T-helper 1 cell treated with Interleukin-12 subunit alpha and Interleukin-12 subunit beta and Interleukin-4 antibody, amounts not matched to agents 30 μg/mL and 1 μg/mL, for 36 hours (primary cell): ENCODE measurements at regions not wholly inside any gene's neighbourhood (a gene's known extent, or its start where the extent isn't known, plus 50 kb on each side); places are given as distances from the start of the nearest gene placed in this dataset.

ENCODE experiments used
- H3K27ac Mint-ChIP-seq: one replicate; pipeline ENCODE4 v1.8.0; 2021; ENCODE audit warnings: mild to moderate bottlenecking, mixed read lengths
- H3K27me3 Mint-ChIP-seq: one replicate; pipeline ENCODE4 v1.8.0; 2021; ENCODE audit warnings: low read depth, mixed read lengths
- H3K36me3 Mint-ChIP-seq: one replicate; pipeline ENCODE4 v1.8.0; 2021; ENCODE audit warnings: low read depth, mixed read lengths
- H3K4me1 Mint-ChIP-seq: one replicate; pipeline ENCODE4 v1.8.0; 2021; ENCODE audit warnings: low read depth, mixed read lengths
- H3K4me3 Mint-ChIP-seq: one replicate; pipeline ENCODE4 v1.8.0; 2021; ENCODE audit warnings: mild to moderate bottlenecking, moderate library complexity, mixed read lengths
- H3K9me3 Mint-ChIP-seq: one replicate; pipeline ENCODE4 v1.8.0; 2021; ENCODE audit warnings: mixed read lengths

- Mint-ChIP-seq H3K27ac (no peak overlapping the region), H3K27me3 (peaks cover 20% of the 10 kb centered on the region), H3K4me1 (no peaks in the 10 kb centered on the region), H3K36me3 (no peaks in the 10 kb centered on the region), H3K9me3 (no peaks in the 10 kb centered on the region), H3K4me3 (no peak overlapping the region)
These were observed 272.8 kb downstream of the TLE3 start for GRCh38 chr15:69824877-69825406.

GRCh38 chr15:69825941-69826818 lies 271.5 kb downstream of the TLE3 start:
- Mint-ChIP-seq H3K4me3 (no peak overlapping the region), H3K4me1 (no peaks in the 10 kb centered on the region), H3K27me3 (peaks cover 23% of the 10 kb centered on the region), H3K27ac (no peak overlapping the region), H3K9me3 (no peaks in the 10 kb centered on the region), H3K36me3 (no peaks in the 10 kb centered on the region)

GRCh38 chr15:69826819-69827175 lies 270.9 kb downstream of the TLE3 start:
- no peak overlapping the region for H3K4me3 Mint-ChIP-seq
- H3K27ac Mint-ChIP-seq, result no peak overlapping the region
- no peaks in the 10 kb centered on the region for H3K36me3 Mint-ChIP-seq
- no peaks in the 10 kb centered on the region for H3K9me3 Mint-ChIP-seq
- peaks cover 29% of the 10 kb centered on the region for H3K27me3 Mint-ChIP-seq
- no peaks in the 10 kb centered on the region for H3K4me1 Mint-ChIP-seq

GRCh38 chr15:69827751-69828150 lies 270.0 kb downstream of the TLE3 start:
- no peak overlapping the region for H3K4me3 Mint-ChIP-seq
- no peaks in the 10 kb centered on the region for H3K4me1 Mint-ChIP-seq
- no peaks in the 10 kb centered on the region for H3K36me3 Mint-ChIP-seq
- H3K9me3 Mint-ChIP-seq, result no peaks in the 10 kb centered on the region
- peaks cover 30% of the 10 kb centered on the region for H3K27me3 Mint-ChIP-seq
- no peak overlapping the region for H3K27ac Mint-ChIP-seq

- H3K27ac Mint-ChIP-seq, result no peak overlapping the region
These were observed 269.4 kb downstream of the TLE3 start for GRCh38 chr15:69828181-69828828.

GRCh38 chr15:69829974-69830373 lies 267.7 kb downstream of the TLE3 start:
- Mint-ChIP-seq H3K4me3 (no peak overlapping the region), H3K9me3 (no peaks in the 10 kb centered on the region), H3K4me1 (no peaks in the 10 kb centered on the region), H3K27ac (no peak overlapping the region), H3K27me3 (peaks cover 30% of the 10 kb centered on the region), H3K36me3 (no peaks in the 10 kb centered on the region)

More at GRCh38 chr15:69828181-69828828, 269.4 kb downstream of the TLE3 start:
- H3K4me1 Mint-ChIP-seq, result no peaks in the 10 kb centered on the region
- no peak overlapping the region for H3K4me3 Mint-ChIP-seq
- no peaks in the 10 kb centered on the region for H3K9me3 Mint-ChIP-seq
- H3K36me3 Mint-ChIP-seq, result no peaks in the 10 kb centered on the region
- peaks cover 35% of the 10 kb centered on the region for H3K27me3 Mint-ChIP-seq

GRCh38 chr15:69830430-69830829 lies 267.3 kb downstream of the TLE3 start:
- peaks cover 33% of the 10 kb centered on the region for H3K27me3 Mint-ChIP-seq
- H3K27ac Mint-ChIP-seq, result no peak overlapping the region
- no peaks in the 10 kb centered on the region for H3K4me1 Mint-ChIP-seq
- H3K36me3 Mint-ChIP-seq, result no peaks in the 10 kb centered on the region
- no peaks in the 10 kb centered on the region for H3K9me3 Mint-ChIP-seq
- H3K4me3 Mint-ChIP-seq, result no peak overlapping the region

- no peaks in the 10 kb centered on the region for H3K4me1 Mint-ChIP-seq
- H3K27ac Mint-ChIP-seq, result no peak overlapping the region
- no peaks in the 10 kb centered on the region for H3K36me3 Mint-ChIP-seq
- H3K9me3 Mint-ChIP-seq, result no peaks in the 10 kb centered on the region
- H3K27me3 Mint-ChIP-seq, result peaks cover 35% of the 10 kb centered on the region
- no peak overlapping the region for H3K4me3 Mint-ChIP-seq
These were observed 266.8 kb downstream of the TLE3 start for GRCh38 chr15:69830876-69831275.

GRCh38 chr15:69834267-69834666 lies 263.4 kb downstream of the TLE3 start:
- Mint-ChIP-seq H3K4me3 (no peak overlapping the region), H3K36me3 (no peaks in the 10 kb centered on the region), H3K9me3 (no peaks in the 10 kb centered on the region), H3K27me3 (peaks cover 34% of the 10 kb centered on the region), H3K4me1 (no peaks in the 10 kb centered on the region), H3K27ac (no peak overlapping the region)

- H3K36me3 Mint-ChIP-seq, result no peaks in the 10 kb centered on the region
- H3K27ac Mint-ChIP-seq, result no peak overlapping the region
- peaks cover 29% of the 10 kb centered on the region for H3K27me3 Mint-ChIP-seq
- no peaks in the 10 kb centered on the region for H3K9me3 Mint-ChIP-seq
- H3K4me3 Mint-ChIP-seq, result no peak overlapping the region
- H3K4me1 Mint-ChIP-seq, result no peaks in the 10 kb centered on the region
These were observed 263.0 kb downstream of the TLE3 start for GRCh38 chr15:69834761-69835160.

- Mint-ChIP-seq H3K4me1 (no peaks in the 10 kb centered on the region), H3K27ac (no peak overlapping the region), H3K27me3 (peaks cover 25% of the 10 kb centered on the region), H3K4me3 (no peak overlapping the region), H3K9me3 (no peaks in the 10 kb centered on the region), H3K36me3 (no peaks in the 10 kb centered on the region)
These were observed 261.7 kb downstream of the TLE3 start for GRCh38 chr15:69836048-69836447.

- no peaks in the 10 kb centered on the region for H3K9me3 Mint-ChIP-seq
- H3K36me3 Mint-ChIP-seq, result no peaks in the 10 kb centered on the region
- no peak overlapping the region for H3K4me3 Mint-ChIP-seq
- peaks cover 19% of the 10 kb centered on the region for H3K27me3 Mint-ChIP-seq
- H3K4me1 Mint-ChIP-seq, result no peaks in the 10 kb centered on the region
- no peak overlapping the region for H3K27ac Mint-ChIP-seq
These were observed 261.0 kb downstream of the TLE3 start for GRCh38 chr15:69836526-69837230.

- Mint-ChIP-seq H3K27ac (no peak overlapping the region), H3K27me3 (peaks cover 18% of the 10 kb centered on the region), H3K4me3 (no peak overlapping the region), H3K4me1 (no peaks in the 10 kb centered on the region), H3K36me3 (no peaks in the 10 kb centered on the region), H3K9me3 (no peaks in the 10 kb centered on the region)
These were observed 259.4 kb downstream of the TLE3 start for GRCh38 chr15:69838338-69838737.

- Mint-ChIP-seq H3K4me3 (no peak overlapping the region), H3K27ac (no peak overlapping the region), H3K36me3 (no peaks in the 10 kb centered on the region), H3K27me3 (peaks cover 18% of the 10 kb centered on the region), H3K9me3 (no peaks in the 10 kb centered on the region), H3K4me1 (no peaks in the 10 kb centered on the region)
These were observed 258.7 kb downstream of the TLE3 start for GRCh38 chr15:69838994-69839393.
